ENCODE measurements at regions not wholly inside any gene's neighbourhood (a gene's known extent, or its start where the extent isn't known, plus 50 kb on each side); places are given as distances from the start of the nearest gene placed in this dataset.

GRCh38 chr15:56868170-56868569 is 50.3 kb upstream of the TCF12 start:
- no peak for DNase-seq (ENCODE audit: low read depth)

- DNase-seq (ENCODE audit: low read depth) = no peak
These were observed 51.6 kb upstream of the TCF12 start for GRCh38 chr15:56866803-56867202.

GRCh38 chr15:56857828-56858227 is 60.6 kb upstream of the TCF12 start:
- no peak for DNase-seq (ENCODE audit: low read depth)

GRCh38 chr15:56856934-56857333 is 61.5 kb upstream of the TCF12 start:
- no peak for DNase-seq (ENCODE audit: low read depth)

- DNase-seq (ENCODE audit: low read depth) = no peak
These were observed 73.6 kb upstream of the TCF12 start for GRCh38 chr15:56844892-56845291.

DNA sequence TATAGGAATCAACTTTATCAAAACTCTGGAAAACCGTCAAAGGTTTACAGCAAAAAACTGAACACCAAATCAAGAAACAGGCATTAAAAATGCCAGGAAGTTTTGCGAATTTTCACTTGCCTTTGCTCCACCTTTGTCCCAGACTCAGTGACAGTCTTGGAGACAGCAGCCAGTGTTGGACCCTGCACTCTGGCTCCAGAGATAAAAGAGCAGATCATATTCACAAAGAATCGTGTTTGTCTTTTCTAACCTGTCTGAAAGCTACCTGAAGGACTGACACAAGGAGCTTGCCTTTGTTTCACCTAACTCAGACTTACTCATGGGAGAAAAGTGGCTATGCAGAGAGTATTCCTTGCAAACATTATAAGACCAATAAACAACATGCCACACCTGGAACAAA is 74.0 kb upstream of the TCF12 start:
- DNase-seq (ENCODE audit: low read depth) = no peak

GRCh38 chr15:56839641-56840040 is 78.8 kb upstream of the TCF12 start:
- DNase-seq (ENCODE audit: low read depth) = no peak

- no peak for DNase-seq (ENCODE audit: low read depth)
These were observed 79.3 kb upstream of the TCF12 start for GRCh38 chr15:56839099-56839498.

GRCh38 chr15:56838085-56838484 is 80.4 kb upstream of the TCF12 start:
- DNase-seq (ENCODE audit: low read depth) = no peak

- DNase-seq (ENCODE audit: low read depth) = no peak
These were observed 81.2 kb upstream of the TCF12 start for GRCh38 chr15:56837273-56837672.

DNA sequence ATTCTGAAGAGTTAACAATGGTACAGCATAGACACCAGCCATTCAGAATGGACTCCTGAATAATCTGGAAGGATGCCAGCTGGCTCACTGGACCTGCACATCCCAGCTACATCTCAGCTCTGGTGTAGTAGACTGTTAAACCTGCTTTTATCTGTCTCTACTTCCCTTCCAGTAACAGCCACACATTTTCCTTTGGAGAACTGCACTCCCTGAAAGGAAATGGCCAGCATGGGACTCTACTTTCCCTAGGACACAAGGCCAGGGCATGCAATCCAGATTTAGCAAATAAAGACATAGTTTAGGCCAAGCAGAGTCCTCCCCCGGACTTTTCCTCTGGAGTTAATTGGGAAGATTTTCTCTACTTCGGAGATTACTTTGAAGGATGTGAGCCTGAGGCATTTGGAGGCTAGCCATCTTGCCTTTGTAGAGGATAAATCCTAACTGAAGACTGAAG is 82.7 kb upstream of the TCF12 start:
- DNase-seq (ENCODE audit: low read depth) = no peak

GRCh38 chr15:56832125-56832524 is 86.3 kb upstream of the TCF12 start:
- DNase-seq (ENCODE audit: low read depth) = no peak

- no peak for DNase-seq (ENCODE audit: low read depth)
These were observed 86.9 kb upstream of the TCF12 start for GRCh38 chr15:56831467-56832005.

- no peak for DNase-seq (ENCODE audit: low read depth)
These were observed 90.9 kb upstream of the ZNF280D start for GRCh38 chr15:56824175-56824574.

DNA sequence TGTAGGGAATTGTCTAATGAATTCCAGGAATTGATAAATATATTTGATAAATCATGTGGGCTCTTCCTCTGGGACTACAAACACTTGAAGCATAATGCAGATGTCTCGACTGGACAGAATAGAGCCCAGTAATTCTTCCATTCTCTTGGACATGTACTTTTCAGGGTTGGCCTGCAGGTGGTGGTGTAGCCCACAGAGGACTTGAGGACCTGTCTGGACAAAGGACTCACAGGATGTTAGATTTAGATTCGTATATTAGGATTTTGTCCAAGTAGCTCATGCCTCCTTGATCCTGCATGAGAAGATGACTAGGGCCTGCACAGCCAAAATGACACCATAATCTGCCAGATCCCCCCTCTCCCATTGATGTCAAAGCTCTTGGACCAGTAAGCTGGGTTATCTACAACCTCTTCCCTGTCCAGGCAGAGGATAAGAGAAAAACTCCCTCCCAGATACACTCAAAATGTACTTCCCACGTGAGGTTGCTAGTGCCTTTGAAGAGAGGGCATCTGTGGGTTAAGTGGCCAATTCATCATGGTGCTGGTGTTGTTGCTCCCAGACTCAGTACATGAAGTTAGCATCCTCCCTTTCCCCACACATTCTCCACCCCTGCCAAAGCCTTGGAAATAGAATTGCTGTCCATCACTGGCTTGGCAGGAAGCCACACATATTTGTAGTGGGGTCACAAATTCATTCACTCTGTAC is 88.6 kb upstream of the ZNF280D start:
- peak; percentile 22 for DNase-seq (ENCODE audit: low read depth)

DNA sequence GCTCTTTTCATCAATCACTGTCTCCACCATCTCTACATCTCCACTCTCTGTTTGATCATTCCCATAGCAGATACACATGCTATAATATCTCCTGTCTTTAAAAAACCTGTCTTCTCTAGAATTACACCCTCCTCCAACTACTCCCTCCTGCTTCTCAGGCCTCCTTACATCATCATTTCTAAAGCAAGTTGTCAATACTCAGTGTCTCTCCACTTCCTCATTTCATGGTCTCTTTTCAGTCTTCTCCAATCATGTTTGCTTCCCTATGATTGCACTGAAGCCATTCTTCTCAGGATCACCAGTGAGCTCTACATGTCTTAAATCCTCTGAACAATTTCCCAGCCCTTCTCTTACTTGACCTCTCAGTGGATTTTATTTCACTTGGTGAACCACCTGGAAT is 87.0 kb upstream of the ZNF280D start:
- DNase-seq (ENCODE audit: low read depth) = no peak

GRCh38 chr15:56817321-56818080 is 84.2 kb upstream of the ZNF280D start:
- DNase-seq (ENCODE audit: low read depth) = no peak

DNA sequence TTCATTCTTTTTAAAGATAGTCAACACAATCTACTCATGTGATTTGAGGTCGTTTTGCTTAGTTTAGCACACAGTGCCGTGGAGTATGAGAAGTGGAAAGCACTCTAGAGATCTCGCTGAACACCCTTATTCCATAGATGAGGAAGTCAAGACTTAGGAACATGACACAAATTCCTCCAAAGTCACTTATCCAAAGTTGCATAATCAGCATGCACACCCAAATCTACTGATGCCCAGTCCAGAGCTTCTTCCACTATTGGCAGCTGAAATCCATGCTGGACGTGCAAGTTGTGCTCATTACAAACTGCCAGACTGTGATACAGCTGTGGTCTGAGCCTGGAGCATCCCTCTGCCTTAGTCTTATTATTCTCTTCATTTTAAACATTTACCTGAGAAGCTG is 83.5 kb upstream of the ZNF280D start:
- DNase-seq (ENCODE audit: low read depth) = no peak

GRCh38 chr15:56815247-56815646 is 81.9 kb upstream of the ZNF280D start:
- no peak for DNase-seq (ENCODE audit: low read depth)

- no peak for DNase-seq (ENCODE audit: low read depth)
These were observed 81.1 kb upstream of the ZNF280D start for GRCh38 chr15:56814429-56814828.

- DNase-seq (ENCODE audit: low read depth) = no peak
These were observed 80.7 kb upstream of the ZNF280D start for GRCh38 chr15:56813995-56814394.

- no peak for DNase-seq (ENCODE audit: low read depth)
These were observed 79.7 kb upstream of the ZNF280D start for GRCh38 chr15:56812961-56813360.

DNA sequence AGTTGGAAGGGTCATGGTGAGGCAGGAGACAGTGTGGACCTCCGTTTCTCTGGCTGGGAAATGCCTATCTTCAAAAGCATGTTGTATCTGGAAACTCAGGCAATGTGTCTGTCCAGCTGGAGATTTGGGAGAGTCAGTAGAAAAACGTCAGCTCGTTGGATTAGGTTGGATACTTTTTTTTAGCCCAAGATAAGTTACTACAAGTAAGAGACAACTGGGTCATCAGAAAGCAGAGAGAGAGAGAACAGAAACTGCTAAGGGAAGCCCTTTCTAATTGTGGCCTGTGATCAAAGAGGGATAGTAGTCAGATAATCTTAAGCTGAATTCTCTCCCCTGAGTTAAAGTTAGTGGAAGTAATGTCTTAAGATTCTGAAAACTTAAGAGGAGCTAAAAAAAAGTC is 78.9 kb upstream of the ZNF280D start:
- DNase-seq (ENCODE audit: low read depth) = no peak

All from activated T-helper 9 cell treated with anti-CD3 and anti-CD28 coated beads, Interleukin-2, amount 50 U/mL, for 16 hours (primary cell).